HEK293T (cell line): ENCODE measurements at regions not wholly inside any gene's neighbourhood (a gene's known extent, or its start where the extent isn't known, plus 50 kb on each side); places are given as distances from the start of the nearest gene placed in this dataset.

ENCODE experiments used
- CTCF ChIA-PET: fragments of 350-600 bp; formaldehyde crosslinking; extraction: SDS; loops from one replicate; lab custom pipeline; 2021; ENCODE audit warnings: antibody characterized with exemption, inconsistent platforms; lab: Yijun Ruan, JAX
- POLR2A ChIA-PET: fragments of 350-600 bp; formaldehyde crosslinking; extraction: SDS; loops from one replicate; lab custom pipeline; 2020; ENCODE audit warnings: antibody characterized with exemption, inconsistent platforms; lab: Yijun Ruan, JAX
- DNase-seq: peaks from one replicate; pipeline ENCODE4 v3.0.0; 2012; ENCODE audit warnings: mixed read lengths; ENCODE audit errors: extremely low spot score
- ARNT ChIP-seq: fragments of 450-650 bp; IDR thresholded peaks from 2 replicates; pipeline ENCODE4 v1.6.1; 2017; ENCODE audit warnings: mild to moderate bottlenecking
- BHLHE40 ChIP-seq: fragments of 450-650 bp; IDR thresholded peaks from 2 replicates; pipeline ENCODE4 v1.6.1; 2016; ENCODE audit warnings: mild to moderate bottlenecking, moderate library complexity, borderline replicate concordance
- CTBP1 ChIP-seq: fragments of 450-650 bp; IDR thresholded peaks from 2 replicates; pipeline ENCODE4 v1.6.1; 2016; ENCODE audit warnings: borderline replicate concordance
- ELF4 ChIP-seq: fragments of 450-650 bp; IDR thresholded peaks from 2 replicates; pipeline ENCODE4 v1.6.1; 2017; ENCODE audit warnings: antibody characterized with exemption
- FOXA1 ChIP-seq: fragments of 450-650 bp; IDR thresholded peaks from 2 replicates; pipeline ENCODE4 v1.6.1; 2016; ENCODE audit warnings: mild to moderate bottlenecking
- FOXK2 ChIP-seq: fragments of 450-650 bp; IDR thresholded peaks from 2 replicates; pipeline ENCODE4 v1.6.1; 2016; ENCODE audit warnings: mild to moderate bottlenecking
- FOXM1 ChIP-seq: fragments of 450-650 bp; IDR thresholded peaks from 2 replicates; pipeline ENCODE4 v1.6.1; 2017; ENCODE audit warnings: mild to moderate bottlenecking, borderline replicate concordance
- HDGF ChIP-seq: fragments of 450-650 bp; IDR thresholded peaks from 2 replicates; pipeline ENCODE4 v1.6.1; 2017; ENCODE audit warnings: antibody characterized with exemption, borderline replicate concordance
- L3MBTL2 ChIP-seq: fragments of 450-650 bp; conservative IDR thresholded peaks from 2 replicates; pipeline ENCODE4 v1.6.1; 2016; ENCODE audit warnings: mild to moderate bottlenecking
- LEF1 ChIP-seq: fragments of 450-650 bp; IDR thresholded peaks from 2 replicates; pipeline ENCODE4 v1.6.1; 2017; ENCODE audit warnings: mild to moderate bottlenecking, borderline replicate concordance
- NFRKB ChIP-seq: fragments of 450-650 bp; IDR thresholded peaks from 2 replicates; pipeline ENCODE4 v1.6.1; 2016; ENCODE audit warnings: mild to moderate bottlenecking, moderate library complexity
- PKNOX1 ChIP-seq: fragments of 450-650 bp; IDR thresholded peaks from 2 replicates; pipeline ENCODE4 v1.6.1; 2016
- SP1 ChIP-seq: fragments of 450-650 bp; IDR thresholded peaks from 2 replicates; pipeline ENCODE4 v1.6.1; 2017
- SUZ12 ChIP-seq: fragments of 450-650 bp; IDR thresholded peaks from 2 replicates; pipeline ENCODE4 v1.6.1; 2016; ENCODE audit warnings: mild to moderate bottlenecking
- TARDBP ChIP-seq: fragments of 450-650 bp; IDR thresholded peaks from 2 replicates; pipeline ENCODE4 v1.6.1; 2016
- ZNF384 ChIP-seq: fragments of 450-650 bp; IDR thresholded peaks from 2 replicates; pipeline ENCODE4 v1.6.1; 2016

- no peak for TF ChIP-seq ARNT
- TF ChIP-seq NFRKB: no peak
- no peak for TF ChIP-seq FOXK2
- no peak for TF ChIP-seq ELF4
- no peak for TF ChIP-seq BHLHE40
- TF ChIP-seq ZNF384: no peak
- no peak for TF ChIP-seq CTBP1
- no peak for TF ChIP-seq SUZ12
- no peak for TF ChIP-seq L3MBTL2
- TF ChIP-seq FOXM1: no peak
- no peak for TF ChIP-seq FOXA1
- TF ChIP-seq SP1: no peak
- TF ChIP-seq HDGF: no peak
- no peak for TF ChIP-seq TARDBP
- no peak for TF ChIP-seq LEF1
- no peak for TF ChIP-seq PKNOX1
- POLR2A ChIA-PET: no interaction called here
Observed at GRCh38 chr12:88784166-88784565, 203.9 kb upstream of the KITLG start.

GRCh38 chr12:88782351-88782750 lies 202.1 kb upstream of the KITLG start:
- DNase-seq: no peak
- ChIA-PET POLR2A (no interaction called here), CTCF (no interaction called here)
- no peak for TF ChIP-seq LEF1
- TF ChIP-seq NFRKB: no peak
- TF ChIP-seq PKNOX1: no peak

More at GRCh38 chr12:88784166-88784565, 203.9 kb upstream of the KITLG start:
- DNase-seq: no peak
- CTCF ChIA-PET: no interaction called here

GRCh38 chr12:88781909-88782308 lies 201.6 kb upstream of the KITLG start:
- POLR2A ChIA-PET: no interaction called here
- CTCF ChIA-PET: no interaction called here

GRCh38 chr12:88778064-88778463 lies 197.8 kb upstream of the KITLG start:
- ChIA-PET POLR2A (no interaction called here), CTCF (no interaction called here)

More at GRCh38 chr12:88781909-88782308, 201.6 kb upstream of the KITLG start:
- no peak for DNase-seq
- TF ChIP-seq PKNOX1 (no peak), CTBP1 (no peak), SP1 (no peak), SUZ12 (no peak), ELF4 (no peak), ZNF384 (no peak), FOXA1 (no peak), ARNT (no peak), HDGF (no peak), LEF1 (no peak), BHLHE40 (no peak), FOXM1 (no peak), NFRKB (no peak)

GRCh38 chr12:88775742-88776151 lies 195.5 kb upstream of the KITLG start:
- DNase-seq: no peak
- CTCF ChIA-PET: no interaction called here
- TF ChIP-seq CTBP1 (no peak), BHLHE40 (no peak), TARDBP (no peak)
- POLR2A ChIA-PET: no interaction called here

More at GRCh38 chr12:88778064-88778463, 197.8 kb upstream of the KITLG start:
- DNase-seq: no peak
- TF ChIP-seq HDGF: no peak

GRCh38 chr12:88767699-88768098 lies 187.4 kb upstream of the KITLG start:
- DNase-seq: no peak
- ChIA-PET CTCF (no interaction called here), POLR2A (no interaction called here)
- TF ChIP-seq PKNOX1 (no peak), SUZ12 (no peak), FOXM1 (no peak), NFRKB (no peak), BHLHE40 (no peak), HDGF (no peak), SP1 (no peak), ARNT (no peak)

- CTCF ChIA-PET: no interaction called here
- TF ChIP-seq ARNT (no peak), CTBP1 (no peak), FOXK2 (no peak), ELF4 (no peak), FOXM1 (no peak)
- POLR2A ChIA-PET: no interaction called here
- DNase-seq: no peak
Observed at GRCh38 chr12:88764781-88765480, 184.7 kb upstream of the KITLG start.
